ENCODE measurements at regions not wholly inside any gene's neighbourhood (a gene's known extent, or its start where the extent isn't known, plus 50 kb on each side); places are given as distances from the start of the nearest gene placed in this dataset.

GRCh38 chr21:15148437-15148836 lies 83.6 kb upstream of the NRIP1 start:
- ATAC-seq (no peak), DNase-seq (no peak)
- intact Hi-C loops (cut with micrococcal nuclease): no loop called here

GRCh38 chr21:15149600-15150224 lies 84.9 kb upstream of the NRIP1 start:
- intact Hi-C loops (cut with micrococcal nuclease): no loop called here
- ATAC-seq: no peak

GRCh38 chr21:15151385-15152103 lies 86.7 kb upstream of the NRIP1 start:
- no peak for ATAC-seq
- intact Hi-C loops (cut with micrococcal nuclease): no loop called here
- no peak for DNase-seq

More at GRCh38 chr21:15149600-15150224, 84.9 kb upstream of the NRIP1 start:
- DNase-seq: no peak

- ATAC-seq (no peak), DNase-seq (no peak)
- intact Hi-C loops (cut with micrococcal nuclease): no loop called here
These were observed 87.8 kb upstream of the NRIP1 start for GRCh38 chr21:15152591-15152990.

- intact Hi-C loops (cut with micrococcal nuclease): no loop called here
- ATAC-seq (no peak), DNase-seq (no peak)
These were observed 94.7 kb upstream of the NRIP1 start for GRCh38 chr21:15159382-15160020.

- intact Hi-C loops (cut with micrococcal nuclease): no loop called here
- ATAC-seq: no peak
- DNase-seq: no peak
These were observed 95.3 kb upstream of the NRIP1 start for GRCh38 chr21:15160136-15160535.

GRCh38 chr21:15162921-15163320 lies 98.1 kb upstream of the NRIP1 start:
- intact Hi-C loops (cut with micrococcal nuclease): no loop called here
- no peak for ATAC-seq

GRCh38 chr21:15164273-15164672 lies 99.5 kb upstream of the NRIP1 start:
- no peak for DNase-seq
- no peak for ATAC-seq

More at GRCh38 chr21:15162921-15163320, 98.1 kb upstream of the NRIP1 start:
- DNase-seq: no peak

GRCh38 chr21:15164678-15165303 lies 100.0 kb upstream of the NRIP1 start:
- intact Hi-C loops (cut with micrococcal nuclease): no loop called here
- ATAC-seq: no peak
- DNase-seq: no peak

More at GRCh38 chr21:15164273-15164672, 99.5 kb upstream of the NRIP1 start:
- intact Hi-C loops (cut with micrococcal nuclease): no loop called here

- no peak for ATAC-seq
- no peak for DNase-seq
- intact Hi-C loops (cut with micrococcal nuclease): no loop called here
These were observed 105.8 kb upstream of the NRIP1 start for GRCh38 chr21:15170614-15171013.

- no peak for DNase-seq
- intact Hi-C loops (cut with micrococcal nuclease): no loop called here
- no peak for ATAC-seq
These were observed 106.7 kb upstream of the NRIP1 start for GRCh38 chr21:15171546-15171945.

GRCh38 chr21:15172963-15173362 lies 108.2 kb upstream of the NRIP1 start:
- ATAC-seq (no peak), DNase-seq (no peak)
- intact Hi-C loops (cut with micrococcal nuclease): no loop called here

GRCh38 chr21:15174923-15175322 lies 110.1 kb upstream of the NRIP1 start:
- intact Hi-C loops (cut with micrococcal nuclease): no loop called here
- no peak for ATAC-seq
- no peak for DNase-seq

- no peak for ATAC-seq
- DNase-seq: no peak
- intact Hi-C loops (cut with micrococcal nuclease): no loop called here
These were observed 117.9 kb upstream of the NRIP1 start for GRCh38 chr21:15182731-15183130.

GRCh38 chr21:15183813-15184257 lies 119.0 kb upstream of the NRIP1 start:
- intact Hi-C loops (cut with micrococcal nuclease): no loop called here
- ATAC-seq: no peak

GRCh38 chr21:15190412-15190811 lies 125.6 kb upstream of the NRIP1 start:
- no peak for DNase-seq
- intact Hi-C loops (cut with micrococcal nuclease): no loop called here
- ATAC-seq: no peak

More at GRCh38 chr21:15183813-15184257, 119.0 kb upstream of the NRIP1 start:
- DNase-seq: no peak

- DNase-seq (no peak), ATAC-seq (no peak)
- intact Hi-C loops (cut with micrococcal nuclease): no loop called here
These were observed 126.0 kb upstream of the NRIP1 start for GRCh38 chr21:15190837-15191236.

GRCh38 chr21:15191342-15191741 lies 126.5 kb upstream of the NRIP1 start:
- intact Hi-C loops (cut with micrococcal nuclease): no loop called here
- DNase-seq: no peak
- ATAC-seq: no peak

- DNase-seq: no peak
- ATAC-seq: no peak
- intact Hi-C loops (cut with micrococcal nuclease): no loop called here
These were observed 127.4 kb upstream of the NRIP1 start for GRCh38 chr21:15192243-15192642.

- DNase-seq (no peak), ATAC-seq (no peak)
- intact Hi-C loops (cut with micrococcal nuclease): no loop called here
These were observed 129.1 kb upstream of the NRIP1 start for GRCh38 chr21:15193937-15194336.

All from left ventricle myocardium superior (tissue), 1 donor.